Gastrocnemius medialis (tissue), 4 donors: ENCODE measurements at regions not wholly inside any gene's neighbourhood (a gene's known extent, or its start where the extent isn't known, plus 50 kb on each side); places are given as distances from the start of the nearest gene placed in this dataset.

Experiments used
- ATAC-seq, 2 donors: fragments of 150-250 bp; one replicate each; pipeline ENCODE4 v1.9.1; 2016
- DNase-seq, 2 donors: peaks; one replicate each; pipeline ENCODE4 v3.0.0-alpha.2; 2019
- H3K27ac ChIP-seq, 4 donors: fragments of 200-600 bp; sonication (generic); 1 replicate in 1 of 4; 2 replicates in 3 of 4; pipeline ENCODE4 v1.5.1; 2016 to 2018; ENCODE audit warnings: mild to moderate bottlenecking in 2 of 4, moderate library complexity in 1 of 4
- H3K27me3 ChIP-seq, 3 donors: fragments of 200-600 bp; sonication (generic) in 2 of 3; 1 replicate in 1 of 3; 2 replicates in 2 of 3; pipeline versions ENCODE4 v1.5.1 to v1.6.0; 2016 to 2019; ENCODE audit warnings: mild to moderate bottlenecking in 1 of 3, moderate library complexity in 1 of 3
- H3K36me3 ChIP-seq, 2 donors: fragments of 200-600 bp; sonication (generic) in 1 of 2; one replicate each; pipeline ENCODE4 v1.5.1; 2017 to 2018
- H3K4me1 ChIP-seq, 2 donors: fragments of 200-600 bp; sonication (generic) in 1 of 2; one replicate each; pipeline ENCODE4 v1.5.1; 2016 to 2017; ENCODE audit warnings: mild to moderate bottlenecking in 2 of 2
- H3K4me3 ChIP-seq, 4 donors: fragments of 200-600 bp; sonication (generic) in 3 of 4; 1 replicate in 1 of 4; 2 replicates in 3 of 4; pipeline ENCODE4 v1.5.1; 2016 to 2019; ENCODE audit warnings: mild to moderate bottlenecking in 2 of 4
- H3K9me3 ChIP-seq, 3 donors: fragments of 200-600 bp; sonication (generic) in 2 of 3; 1 replicate in 1 of 3; 2 replicates in 2 of 3; pipeline ENCODE4 v1.5.1; 2016 to 2019
- CTCF ChIP-seq, 5 experiments: fragments of 450-650 bp in 3 of 5; fragments of 200-600 bp in 2 of 5; sonication (generic) in 2 of 5; IDR thresholded peaks in 4 of 5; conservative IDR thresholded peaks in 1 of 5; 1 replicate in 4 of 5; 2 replicates in 1 of 5; pipeline ENCODE4 v1.5.1; 2016 to 2019; ENCODE audit warnings: antibody characterized with exemption in 5 of 5, mild to moderate bottlenecking in 3 of 5, moderate library complexity in 3 of 5
- POLR2A ChIP-seq, 2 donors: fragments of 450-650 bp; IDR thresholded peaks; one replicate each; pipeline ENCODE4 v1.6.1; 2017; ENCODE audit warnings: antibody characterized with exemption in 2 of 2, mild to moderate bottlenecking in 2 of 2, moderate library complexity in 2 of 2
- in situ Hi-C, 4 donors: fragments of 200-750 bp; cut with MboI; loops; one replicate each; pipeline versions ENCODE4 v1.15.0 to v1.8.0; 2017; ENCODE audit warnings: low sequenced_read_pairs in 4 of 4
- intact Hi-C: fragments of 100-400 bp; cut with DNase I; formaldehyde crosslinking; loops from one replicate; pipeline ENCODE4 v1.15.1; 2023; ENCODE audit warnings: low total_unique reads

GRCh38 chr11:92361551-92361950, 136.9 kb downstream of the FAT3 start:
- TF ChIP-seq POLR2A (IDR thresholded peaks at IDR 0.05) (no peak), CTCF (IDR thresholded peaks at IDR 0.05 in 4 of 5, conservative IDR thresholded peaks at IDR 0.05 in 1 of 5) (no peak)
- Histone ChIP-seq H3K36me3 (no peaks in the 10 kb centered on the region), H3K4me3 (no peak overlapping the region), H3K27me3 (no peaks in the 10 kb centered on the region), H3K9me3 (no peaks in the 10 kb centered on the region), H3K27ac (no peak overlapping the region), H3K4me1 (peaks cover 0 to 3% of the 10 kb centered on the region in 2 donors)
- in situ Hi-C loops, result no loop called here
- DNase-seq (no peak), ATAC-seq (no peak)
- intact Hi-C loops, result no loop called here

- no peak for TF ChIP-seq POLR2A (IDR thresholded peaks at IDR 0.05)
- TF ChIP-seq CTCF (IDR thresholded peaks at IDR 0.05 in 4 of 5, conservative IDR thresholded peaks at IDR 0.05 in 1 of 5), result no peak
- Histone ChIP-seq H3K27me3 (no peaks in the 10 kb centered on the region), H3K9me3 (no peaks in the 10 kb centered on the region), H3K27ac (no peak overlapping the region), H3K4me1 (peaks cover 0 to 3% of the 10 kb centered on the region in 2 donors), H3K4me3 (no peak overlapping the region), H3K36me3 (no peaks in the 10 kb centered on the region)
- DNase-seq (no peak), ATAC-seq (no peak)
- in situ Hi-C loops, result no loop called here
- intact Hi-C loops, result no loop called here
Observed at GRCh38 chr11:92362989-92363388, 138.4 kb downstream of the FAT3 start.

GRCh38 chr11:92364177-92364576, 139.6 kb downstream of the FAT3 start:
- Histone ChIP-seq H3K4me1 (peaks cover 0 to 3% of the 10 kb centered on the region in 2 donors), H3K4me3 (no peak overlapping the region), H3K27ac (no peak overlapping the region), H3K36me3 (no peaks in the 10 kb centered on the region), H3K27me3 (no peaks in the 10 kb centered on the region), H3K9me3 (no peaks in the 10 kb centered on the region)
- intact Hi-C loops, result no loop called here
- in situ Hi-C loops, result no loop called here
- TF ChIP-seq POLR2A (IDR thresholded peaks at IDR 0.05), result no peak
- TF ChIP-seq CTCF (IDR thresholded peaks at IDR 0.05 in 4 of 5, conservative IDR thresholded peaks at IDR 0.05 in 1 of 5), result no peak
- DNase-seq (no peak), ATAC-seq (no peak)

GRCh38 chr11:92376146-92376599, 151.6 kb downstream of the FAT3 start:
- Histone ChIP-seq H3K27me3 (no peaks in the 10 kb centered on the region), H3K36me3 (no peaks in the 10 kb centered on the region), H3K4me3 (no peak overlapping the region), H3K4me1 (no peaks in the 10 kb centered on the region), H3K27ac (no peak overlapping the region), H3K9me3 (no peaks in the 10 kb centered on the region)
- intact Hi-C loops, result no loop called here
- no peak for DNase-seq
- in situ Hi-C loops, result no loop called here
- no peak for ATAC-seq
- no peak for TF ChIP-seq CTCF (IDR thresholded peaks at IDR 0.05 in 4 of 5, conservative IDR thresholded peaks at IDR 0.05 in 1 of 5)
- TF ChIP-seq POLR2A (IDR thresholded peaks at IDR 0.05), result no peak

- no peaks in the 10 kb centered on the region for H3K27me3 ChIP-seq
- no peak overlapping the region for H3K4me3 ChIP-seq
- in situ Hi-C loops (no loop called here), intact Hi-C loops (no loop called here)
- ATAC-seq (no peak), DNase-seq (no peak)
- H3K4me1 ChIP-seq, result no peaks in the 10 kb centered on the region
- no peaks in the 10 kb centered on the region for H3K9me3 ChIP-seq
- no peak overlapping the region for H3K27ac ChIP-seq
- TF ChIP-seq CTCF (IDR thresholded peaks at IDR 0.05 in 4 of 5, conservative IDR thresholded peaks at IDR 0.05 in 1 of 5) (no peak), POLR2A (IDR thresholded peaks at IDR 0.05) (no peak)
- H3K36me3 ChIP-seq, result no peaks in the 10 kb centered on the region
Observed at GRCh38 chr11:92376680-92377079, 152.1 kb downstream of the FAT3 start.
